Common myeloid progenitor, CD34-positive (primary cell): ENCODE measurements at regions not wholly inside any gene's neighbourhood (a gene's known extent, or its start where the extent isn't known, plus 50 kb on each side); places are given as distances from the start of the nearest gene placed in this dataset.

Experiments
- CTCF ChIA-PET: fragments of 350-600 bp; sonication (Branson Sonifier 250); formaldehyde crosslinking; loops from one replicate; lab custom pipeline; 2021; ENCODE audit warnings: antibody characterized with exemption; lab: Charles Lee
- POLR2A ChIA-PET: fragments of 350-600 bp; sonication (Branson Sonifier 250); formaldehyde crosslinking; loops from one replicate; lab custom pipeline; 2021; ENCODE audit warnings: antibody characterized with exemption; lab: Charles Lee
- DNase-seq, 3 donors: peaks; one replicate each; pipeline versions ENCODE4 v3.0.0 to v3.0.0-alpha.2; 2013
- H3K27ac ChIP-seq, 2 experiments: 1 replicate in 1 of 2; 2 replicates in 1 of 2; pipeline ENCODE4 v1.7.0; 2013; ENCODE audit warnings: inconsistent platforms in 2 of 2, low read length in 2 of 2, mild to moderate bottlenecking in 2 of 2, low read depth in 1 of 2, moderate library complexity in 1 of 2; ENCODE audit not compliant: severe bottlenecking in 2 of 2, insufficient read depth in 1 of 2, poor library complexity in 1 of 2
- H3K27me3 ChIP-seq, 5 experiments: replicated peaks in 2 of 5; 1 replicate in 3 of 5; 2 replicates in 2 of 5; pipeline versions ENCODE4 v1.6.1 to v1.7.0; 2013; ENCODE audit warnings: low read length in 4 of 5, mild to moderate bottlenecking in 2 of 5, moderate library complexity in 2 of 5, inconsistent platforms in 1 of 5; ENCODE audit not compliant: insufficient read depth in 5 of 5, control insufficient read depth in 4 of 5
- H3K36me3 ChIP-seq, 4 experiments: 1 replicate in 2 of 4; 2 replicates in 2 of 4; pipeline versions ENCODE4 v1.6.1 to v1.7.0; 2013; ENCODE audit warnings: low read length in 3 of 4, control low read depth in 1 of 4, mild to moderate bottlenecking in 1 of 4; ENCODE audit not compliant: control insufficient read depth in 4 of 4, insufficient read depth in 4 of 4
- H3K4me1 ChIP-seq, 4 experiments: 1 replicate in 3 of 4; 2 replicates in 1 of 4; pipeline versions ENCODE4 v1.6.1 to v1.7.1; 2013; ENCODE audit warnings: low read length in 3 of 4, mild to moderate bottlenecking in 3 of 4, control low read depth in 1 of 4, inconsistent platforms in 1 of 4, moderate library complexity in 1 of 4; ENCODE audit not compliant: control insufficient read depth in 4 of 4, insufficient read depth in 4 of 4; ENCODE audit errors: control extremely low read depth in 1 of 4
- H3K4me3 ChIP-seq, 7 experiments: 1 replicate in 4 of 7; 2 replicates in 3 of 7; pipeline versions ENCODE4 v1.5.1 to v1.7.0; 2013; ENCODE audit warnings: mild to moderate bottlenecking in 7 of 7, low read length in 6 of 7, moderate library complexity in 6 of 7, inconsistent platforms in 2 of 7, low read depth in 2 of 7, control low read depth in 1 of 7; ENCODE audit not compliant: insufficient read depth in 4 of 7, control insufficient read depth in 1 of 7; ENCODE audit errors: extremely low read depth in 1 of 7
- H3K9me3 ChIP-seq, 5 experiments: 1 replicate in 4 of 5; 2 replicates in 1 of 5; pipeline versions ENCODE4 v1.6.1 to v1.7.1; 2013; ENCODE audit warnings: low read length in 4 of 5, mild to moderate bottlenecking in 2 of 5, inconsistent platforms in 1 of 5, low read depth in 1 of 5, moderate library complexity in 1 of 5; ENCODE audit not compliant: control insufficient read depth in 4 of 5, insufficient read depth in 2 of 5; ENCODE audit errors: control extremely low read depth in 1 of 5
- WGBS: methylation state at CpG from one replicate; pipeline ENCODE4 v1.1.5; 2013; ENCODE audit not compliant: insufficient coverage; 5-methylcytosine and 5-hydroxymethylcytosine counted together

DNA sequence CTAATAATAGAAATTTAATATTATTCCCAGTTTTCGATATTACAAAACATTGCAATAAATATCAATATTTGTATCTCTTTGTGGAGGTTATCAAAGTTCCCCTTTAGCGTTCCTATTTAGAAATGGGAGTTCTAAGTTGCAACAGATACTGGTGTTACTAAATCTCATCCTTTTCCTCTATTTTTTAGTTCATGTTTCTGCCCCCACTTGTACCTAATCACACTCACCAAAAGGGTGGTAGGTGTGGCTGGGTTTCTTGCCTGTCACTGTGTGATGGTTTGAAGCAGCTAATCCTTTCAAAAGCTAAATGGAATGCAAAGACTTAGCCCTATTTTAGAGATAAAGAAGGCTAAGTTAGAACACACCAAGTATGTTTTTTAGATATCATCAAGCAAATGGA lies 997.9 kb downstream of the TSN start:
- peaks cover 0 to 20% (median 0%) of the 10 kb centered on the region in 4 experiments for H3K4me1 ChIP-seq
- WGBS: no CpG with 5 or more reads among the region's 2 CpGs
- CTCF ChIA-PET: no interaction called here
- POLR2A ChIA-PET: no interaction called here
- H3K9me3 ChIP-seq: peaks cover 0 to 1% (median 0%) of the 10 kb centered on the region in 5 experiments
- H3K36me3 ChIP-seq: no peaks in the 10 kb centered on the region
- H3K27ac ChIP-seq: no peak overlapping the region
- no peaks in the 10 kb centered on the region for H3K27me3 ChIP-seq
- H3K4me3 ChIP-seq: no peak overlapping the region
- no peak for DNase-seq

DNA sequence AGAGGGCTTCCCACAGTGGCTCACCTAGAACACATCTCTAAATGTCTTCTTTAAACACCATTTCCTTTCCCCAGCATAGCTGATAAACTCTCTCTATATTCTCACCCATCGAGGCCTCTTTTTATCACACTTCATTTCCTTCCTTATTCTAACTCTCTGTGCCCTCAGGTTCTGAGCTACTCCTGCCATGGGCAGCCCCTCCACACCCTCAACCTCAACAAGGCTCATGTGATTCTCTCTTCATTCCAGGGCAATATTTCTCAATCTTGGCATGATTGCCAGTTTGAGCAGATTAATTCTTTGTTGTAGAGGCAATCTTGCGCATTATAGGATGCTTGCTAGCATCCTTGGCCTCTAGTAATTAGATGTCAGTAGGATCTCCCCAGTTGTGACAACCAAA lies 999.1 kb downstream of the TSN start:
- Histone ChIP-seq H3K36me3 (no peaks in the 10 kb centered on the region), H3K4me1 (peaks cover 0 to 20% (median 0%) of the 10 kb centered on the region in 4 experiments), H3K27ac (no peak overlapping the region), H3K4me3 (no peak overlapping the region), H3K9me3 (peaks cover 0 to 1% (median 0%) of the 10 kb centered on the region in 5 experiments), H3K27me3 (no peaks in the 10 kb centered on the region)
- POLR2A ChIA-PET: no interaction called here
- DNase-seq: peak in 2 of 3 donors; percentile 25 to 48
- CTCF ChIA-PET: no interaction called here
- WGBS: 50% methylated on average over 2 of the region's 2 CpGs

DNA sequence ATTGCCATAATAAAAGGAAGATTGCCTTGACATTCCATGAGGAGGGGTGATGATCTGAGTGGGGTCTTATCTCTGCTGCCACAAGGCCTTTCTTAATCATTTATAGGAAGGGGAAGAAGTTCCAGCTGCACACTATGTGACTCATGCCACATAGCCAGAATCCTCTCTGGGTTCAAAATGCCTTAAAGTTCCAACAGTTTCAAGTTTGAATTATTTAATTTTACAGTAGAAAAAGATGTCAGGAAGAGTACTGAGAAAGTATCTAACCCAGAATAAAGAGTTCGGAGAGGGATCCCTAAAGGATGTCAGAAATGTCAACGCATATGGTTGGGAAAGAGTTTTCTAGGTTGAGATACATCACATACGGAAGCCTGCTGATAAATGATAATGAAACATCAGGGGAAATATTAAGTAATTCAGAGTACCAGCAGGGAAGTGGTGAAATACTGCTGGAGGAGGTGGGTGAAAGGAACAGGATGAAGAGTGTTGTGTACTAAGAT lies 999.9 kb downstream of the TSN start:
- POLR2A ChIA-PET: no interaction called here
- peak; percentile 42 to 88 (median 69) for DNase-seq
- peak overlapping the region in 1 of 2 experiments; percentile 50 for H3K27ac ChIP-seq
- H3K4me1 ChIP-seq: peaks cover 0 to 20% (median 0%) of the 10 kb centered on the region in 4 experiments
- 47% methylated on average over 3 of the region's 3 CpGs for WGBS
- CTCF ChIA-PET: no interaction called here
- H3K27me3 ChIP-seq: no peaks in the 10 kb centered on the region
- peaks cover 0 to 1% (median 0%) of the 10 kb centered on the region in 5 experiments for H3K9me3 ChIP-seq
- no peaks in the 10 kb centered on the region for H3K36me3 ChIP-seq
- no peak overlapping the region for H3K4me3 ChIP-seq

DNA sequence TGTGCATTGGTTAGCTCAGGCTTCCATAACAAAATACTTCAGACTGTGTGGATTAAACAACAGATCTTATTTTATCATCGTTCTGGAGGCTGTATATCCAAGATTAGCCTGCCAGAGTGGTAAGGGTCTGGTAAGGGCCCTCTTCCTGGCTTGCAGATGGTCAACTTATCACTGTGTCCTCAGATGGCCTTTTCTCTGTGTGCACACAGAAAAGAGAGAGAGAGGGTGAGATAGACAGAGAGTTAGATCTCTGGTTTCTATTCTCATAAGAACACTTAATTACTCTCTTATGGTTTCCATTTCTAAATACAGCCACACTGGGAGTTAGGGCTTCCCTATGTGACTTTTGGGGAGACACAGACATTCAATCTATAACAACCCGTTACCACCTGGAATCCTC lies 1003.5 kb downstream of the TSN start:
- H3K4me1 ChIP-seq: peaks cover 0 to 13% (median 0%) of the 10 kb centered on the region in 4 experiments
- no peaks in the 10 kb centered on the region for H3K36me3 ChIP-seq
- POLR2A ChIA-PET: no interaction called here
- H3K27ac ChIP-seq: no peak overlapping the region
- no peak for DNase-seq
- peaks cover 0 to 6% (median 5%) of the 10 kb centered on the region in 5 experiments for H3K9me3 ChIP-seq
- H3K27me3 ChIP-seq: no peaks in the 10 kb centered on the region
- CTCF ChIA-PET: no interaction called here
- WGBS: 100% methylated on average over 2 of the region's 2 CpGs
- no peak overlapping the region for H3K4me3 ChIP-seq

- H3K4me3 ChIP-seq: no peak overlapping the region
- ChIA-PET POLR2A (no interaction called here), CTCF (no interaction called here)
- H3K27ac ChIP-seq: no peak overlapping the region
- DNase-seq: peak in 1 of 3 donors; percentile 6
- H3K9me3 ChIP-seq: peaks cover 0 to 12% (median 7%) of the 10 kb centered on the region in 5 experiments
- H3K36me3 ChIP-seq: no peaks in the 10 kb centered on the region
- H3K4me1 ChIP-seq: no peaks in the 10 kb centered on the region
- no peaks in the 10 kb centered on the region for H3K27me3 ChIP-seq
- WGBS: 100% methylated on average over 2 of the region's 3 CpGs
Observed at GRCh38 chr2:122764014-122764413, 1008.6 kb downstream of the TSN start.

DNA sequence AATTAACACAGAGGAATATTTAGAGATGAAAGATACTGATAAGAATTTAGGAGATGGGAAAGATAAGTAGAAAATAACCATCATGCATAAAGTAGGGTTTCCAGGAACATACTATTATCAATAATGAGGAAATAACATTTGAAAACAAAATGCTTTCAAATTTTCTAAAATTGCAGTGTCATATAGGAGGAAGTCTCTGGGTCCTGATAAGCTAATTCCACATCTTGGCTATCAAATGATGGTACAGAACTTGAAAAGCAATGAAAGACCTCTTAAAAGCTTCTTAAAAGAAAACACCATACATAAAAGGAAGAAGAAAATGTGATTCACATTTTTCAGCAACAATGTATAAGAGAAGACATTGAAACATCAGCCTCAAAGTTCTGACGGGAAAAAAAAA lies 1024.8 kb downstream of the TSN start:
- POLR2A ChIA-PET: no interaction called here

GRCh38 chr2:122794100-122794499 lies 1038.6 kb downstream of the TSN start:
- H3K27me3 ChIP-seq: no peaks in the 10 kb centered on the region
- no CpG with 5 or more reads among the region's 2 CpGs for WGBS
- POLR2A ChIA-PET: no interaction called here

More for the DNA sequence above, 1024.8 kb downstream of the TSN start:
- H3K9me3 ChIP-seq: peaks cover 0 to 3% (median 0%) of the 10 kb centered on the region in 5 experiments
- H3K4me1 ChIP-seq: no peaks in the 10 kb centered on the region
- H3K27ac ChIP-seq: no peak overlapping the region
- H3K36me3 ChIP-seq: no peaks in the 10 kb centered on the region
- peak; percentile 3 to 56 (median 33) for DNase-seq
- CTCF ChIA-PET: no interaction called here
- H3K27me3 ChIP-seq: no peaks in the 10 kb centered on the region
- H3K4me3 ChIP-seq: no peak overlapping the region
- WGBS: no CpG with 5 or more reads among the region's 1 CpG

More at GRCh38 chr2:122794100-122794499, 1038.6 kb downstream of the TSN start:
- Histone ChIP-seq H3K9me3 (no peaks in the 10 kb centered on the region), H3K4me1 (no peaks in the 10 kb centered on the region), H3K4me3 (no peak overlapping the region), H3K36me3 (no peaks in the 10 kb centered on the region), H3K27ac (no peak overlapping the region)
- DNase-seq: no peak
- CTCF ChIA-PET: no interaction called here
